ENCODE measurements at regions not wholly inside any gene's neighbourhood (a gene's known extent, or its start where the extent isn't known, plus 50 kb on each side); places are given as distances from the start of the nearest gene placed in this dataset.
A peak's percentile ranks its signal among the peaks of the same experiment; 100 is the strongest.

DNA sequence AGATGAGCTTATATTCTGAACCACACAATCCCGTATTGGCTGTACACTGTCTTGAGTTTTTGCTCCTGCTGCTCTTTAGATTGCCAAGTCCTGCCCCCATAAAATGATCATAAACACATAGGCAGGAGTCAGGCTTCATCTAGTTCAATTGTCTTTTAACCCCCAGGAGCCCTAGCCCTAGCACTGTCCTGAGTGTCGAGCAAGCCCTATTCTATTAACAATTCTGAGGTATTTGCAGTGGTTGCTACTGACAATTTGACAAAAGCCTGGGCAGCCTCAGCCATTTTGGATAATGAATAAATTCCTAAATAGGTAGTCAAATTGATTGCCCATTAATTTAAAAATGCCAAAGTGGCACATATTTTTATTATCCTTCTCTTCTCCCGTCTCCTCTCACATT is 257.2 kb downstream of the YTHDC2 start:
- TF ChIP-seq, protein P1, sequence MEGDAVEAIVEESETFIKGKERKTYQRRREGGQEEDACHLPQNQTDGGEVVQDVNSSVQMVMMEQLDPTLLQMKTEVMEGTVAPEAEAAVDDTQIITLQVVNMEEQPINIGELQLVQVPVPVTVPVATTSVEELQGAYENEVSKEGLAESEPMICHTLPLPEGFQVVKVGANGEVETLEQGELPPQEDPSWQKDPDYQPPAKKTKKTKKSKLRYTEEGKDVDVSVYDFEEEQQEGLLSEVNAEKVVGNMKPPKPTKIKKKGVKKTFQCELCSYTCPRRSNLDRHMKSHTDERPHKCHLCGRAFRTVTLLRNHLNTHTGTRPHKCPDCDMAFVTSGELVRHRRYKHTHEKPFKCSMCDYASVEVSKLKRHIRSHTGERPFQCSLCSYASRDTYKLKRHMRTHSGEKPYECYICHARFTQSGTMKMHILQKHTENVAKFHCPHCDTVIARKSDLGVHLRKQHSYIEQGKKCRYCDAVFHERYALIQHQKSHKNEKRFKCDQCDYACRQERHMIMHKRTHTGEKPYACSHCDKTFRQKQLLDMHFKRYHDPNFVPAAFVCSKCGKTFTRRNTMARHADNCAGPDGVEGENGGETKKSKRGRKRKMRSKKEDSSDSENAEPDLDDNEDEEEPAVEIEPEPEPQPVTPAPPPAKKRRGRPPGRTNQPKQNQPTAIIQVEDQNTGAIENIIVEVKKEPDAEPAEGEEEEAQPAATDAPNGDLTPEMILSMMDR (IDR thresholded peaks at IDR 0.05), result no peak
- TF ChIP-seq ZFX (IDR thresholded peaks at IDR 0.05; ENCODE audit: borderline replicate concordance), result no peak
- H3K27ac ChIP-seq, result no peak overlapping the region

DNA sequence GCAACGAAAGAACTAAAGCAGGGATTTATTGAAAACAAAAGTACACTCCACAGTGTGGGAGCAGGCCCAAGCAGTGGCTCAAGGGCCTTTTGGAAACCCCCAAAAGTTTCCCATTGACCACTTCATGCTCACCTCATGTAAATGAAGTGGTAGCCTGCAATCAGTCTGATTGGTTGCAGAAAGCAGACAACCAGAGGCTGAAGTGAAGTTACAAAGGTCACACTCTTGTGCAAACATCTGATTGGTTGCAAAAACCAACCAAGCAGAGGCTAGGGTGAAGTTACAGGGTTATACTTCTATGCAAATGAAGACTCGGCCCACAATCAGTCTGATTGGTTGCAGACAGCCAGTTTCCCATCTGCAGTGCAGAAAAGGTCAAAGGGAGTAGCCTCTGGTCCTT is 258.0 kb downstream of the YTHDC2 start:
- TF ChIP-seq, protein P1 (IDR thresholded peaks at IDR 0.05), result no peak
- no peak for TF ChIP-seq ZFX (IDR thresholded peaks at IDR 0.05; ENCODE audit: borderline replicate concordance)
- no peak overlapping the region for H3K27ac ChIP-seq

DNA sequence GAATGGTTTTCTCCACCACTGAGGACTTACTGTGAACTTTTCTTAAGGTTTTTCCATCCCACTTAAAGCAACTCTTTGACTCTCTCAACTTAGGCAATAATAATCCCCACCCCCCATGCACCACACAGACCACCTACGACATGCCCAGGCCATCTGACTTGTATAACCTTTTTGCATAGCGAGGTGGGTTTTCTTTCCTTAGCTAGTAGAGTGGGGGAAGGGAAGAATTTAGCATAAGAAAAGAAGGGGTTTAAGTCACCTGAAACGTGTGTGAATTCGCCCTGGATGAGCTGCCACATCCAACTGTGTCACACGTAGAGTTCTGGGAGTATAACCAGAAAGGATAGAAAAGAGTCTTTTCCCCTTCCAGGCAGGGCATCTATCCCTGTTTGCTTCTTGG is 262.7 kb downstream of the YTHDC2 start:
- peak overlapping the region; percentile 65 for H3K27ac ChIP-seq
- TF ChIP-seq ZFX (IDR thresholded peaks at IDR 0.05; ENCODE audit: borderline replicate concordance), result no peak
- TF ChIP-seq, protein P1 (IDR thresholded peaks at IDR 0.05), result no peak

DNA sequence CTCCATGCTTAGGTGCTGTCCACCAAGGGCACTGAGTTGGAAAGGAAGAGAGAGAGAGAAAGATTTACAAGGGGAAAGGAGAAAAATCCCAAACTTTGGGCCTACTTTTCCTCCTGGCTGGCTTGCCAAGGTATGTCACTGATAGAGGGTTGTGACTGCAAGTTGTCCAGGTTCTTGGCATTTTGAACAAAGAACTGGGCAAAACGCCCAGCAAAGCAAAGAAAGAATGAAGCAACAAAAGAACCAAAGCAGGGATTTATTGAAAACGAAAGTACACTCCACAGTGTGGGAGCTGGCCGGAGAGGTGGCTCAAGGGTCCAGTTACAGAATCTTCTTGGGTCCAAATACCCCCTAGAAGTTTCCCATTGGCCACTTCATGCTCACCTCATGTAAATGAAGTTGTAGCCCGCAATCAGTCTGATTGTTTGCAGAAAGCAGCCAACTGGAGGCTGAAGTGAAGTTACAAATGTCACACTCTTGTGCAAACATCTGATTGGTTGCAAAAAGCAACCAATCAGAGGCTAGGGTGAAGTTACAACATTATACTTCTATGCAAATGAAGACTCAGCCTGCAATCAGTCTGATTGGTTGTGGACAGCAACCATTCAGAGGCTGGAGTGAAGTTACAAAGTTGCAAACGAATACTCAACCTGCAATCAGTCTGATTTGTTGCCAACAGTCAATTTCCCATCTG is 263.5 kb downstream of the YTHDC2 start:
- peak overlapping the region; percentile 65 for H3K27ac ChIP-seq
- TF ChIP-seq, protein P1 (IDR thresholded peaks at IDR 0.05), result no peak
- TF ChIP-seq ZFX (IDR thresholded peaks at IDR 0.05; ENCODE audit: borderline replicate concordance), result no peak

GRCh38 chr5:113778147-113778546 is 264.7 kb downstream of the YTHDC2 start:
- no peak overlapping the region for H3K27ac ChIP-seq
- no peak for TF ChIP-seq ZFX (IDR thresholded peaks at IDR 0.05; ENCODE audit: borderline replicate concordance)
- TF ChIP-seq, protein P1 (IDR thresholded peaks at IDR 0.05), result no peak

DNA sequence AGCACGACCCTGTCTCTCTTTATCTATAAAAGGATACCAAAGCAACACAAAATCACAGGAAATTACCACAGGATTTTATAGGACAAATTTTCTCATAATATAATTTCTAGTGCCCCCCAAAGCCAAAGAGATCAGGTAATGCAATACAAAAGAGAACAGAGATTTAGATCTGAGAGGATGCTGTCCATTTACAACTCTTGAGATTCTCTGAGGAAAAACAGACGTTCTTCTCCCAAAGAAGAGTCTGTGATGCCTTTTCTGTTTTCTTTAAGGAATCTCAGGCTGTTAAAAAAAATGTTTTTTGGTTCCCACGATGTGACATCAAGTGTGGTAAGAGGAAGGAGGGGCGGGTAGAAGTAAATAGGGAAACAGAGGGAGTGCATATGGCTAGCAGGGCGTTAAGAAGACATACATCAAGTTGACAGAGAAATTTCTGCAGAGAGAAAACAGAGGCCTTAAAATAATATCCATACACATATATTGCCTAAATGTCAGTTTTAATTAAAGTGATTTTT is 274.7 kb downstream of the YTHDC2 start:
- no peak overlapping the region for H3K27ac ChIP-seq
- no peak for TF ChIP-seq ZFX (IDR thresholded peaks at IDR 0.05; ENCODE audit: borderline replicate concordance)
- TF ChIP-seq, protein P1 (IDR thresholded peaks at IDR 0.05), result no peak

- H3K27ac ChIP-seq, result no peak overlapping the region
- TF ChIP-seq, protein P1 (IDR thresholded peaks at IDR 0.05), result no peak
- no peak for TF ChIP-seq ZFX (IDR thresholded peaks at IDR 0.05; ENCODE audit: borderline replicate concordance)
Observed at GRCh38 chr5:113789769-113790168, 276.3 kb downstream of the YTHDC2 start.
